SU-DHL-6 (cell line): ENCODE measurements at regions not wholly inside any gene's neighbourhood (a gene's known extent, or its start where the extent isn't known, plus 50 kb on each side); places are given as distances from the start of the nearest gene placed in this dataset.
"Not testable (repeated sequence)": the region's sequence is repeated elsewhere in the genome, so short reads cannot be mapped to it uniquely, and the experiment has no call there.

Source experiments
- EZH2phosphoT487 ChIP-seq: fragments of 200-600 bp; sonication (generic), shearing (Covaris generic); conservative IDR thresholded peaks from 2 replicates; pipeline ENCODE4 v1.6.1; 2018; ENCODE audit warnings: mild to moderate bottlenecking, antibody characterized with exemption, low read length, moderate library complexity, mixed read lengths
- TF ChIP-seq, protein P1 (sequence below): fragments of 200-600 bp; sonication (generic); IDR thresholded peaks from one replicate; pipeline ENCODE4 v1.5.1; 2017; ENCODE audit warnings: antibody characterized with exemption, mild to moderate bottlenecking, low read length, moderate library complexity; ENCODE audit not compliant: insufficient read depth, poor library complexity, severe bottlenecking

DNA sequence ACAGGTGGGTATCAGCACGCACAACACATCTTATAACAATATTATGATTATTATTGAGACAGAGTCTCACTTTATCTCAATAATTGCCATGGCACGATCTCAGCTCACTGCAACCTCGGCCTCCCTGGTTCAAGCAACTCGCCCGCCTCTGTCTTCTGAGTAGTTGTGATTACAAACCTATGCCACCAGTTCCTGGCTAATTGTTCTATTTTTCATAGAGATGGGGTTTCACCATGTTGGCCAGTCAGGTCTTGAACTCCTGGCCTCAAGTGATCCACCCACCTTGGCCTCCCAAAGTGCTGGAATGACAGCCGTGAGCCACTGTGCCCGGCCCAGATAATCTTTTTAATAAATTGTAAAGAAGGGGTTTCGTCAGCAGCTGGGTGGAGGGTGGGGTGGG, 4257.0 kb upstream of the OR11H1 start:
- TF ChIP-seq, protein P1, sequence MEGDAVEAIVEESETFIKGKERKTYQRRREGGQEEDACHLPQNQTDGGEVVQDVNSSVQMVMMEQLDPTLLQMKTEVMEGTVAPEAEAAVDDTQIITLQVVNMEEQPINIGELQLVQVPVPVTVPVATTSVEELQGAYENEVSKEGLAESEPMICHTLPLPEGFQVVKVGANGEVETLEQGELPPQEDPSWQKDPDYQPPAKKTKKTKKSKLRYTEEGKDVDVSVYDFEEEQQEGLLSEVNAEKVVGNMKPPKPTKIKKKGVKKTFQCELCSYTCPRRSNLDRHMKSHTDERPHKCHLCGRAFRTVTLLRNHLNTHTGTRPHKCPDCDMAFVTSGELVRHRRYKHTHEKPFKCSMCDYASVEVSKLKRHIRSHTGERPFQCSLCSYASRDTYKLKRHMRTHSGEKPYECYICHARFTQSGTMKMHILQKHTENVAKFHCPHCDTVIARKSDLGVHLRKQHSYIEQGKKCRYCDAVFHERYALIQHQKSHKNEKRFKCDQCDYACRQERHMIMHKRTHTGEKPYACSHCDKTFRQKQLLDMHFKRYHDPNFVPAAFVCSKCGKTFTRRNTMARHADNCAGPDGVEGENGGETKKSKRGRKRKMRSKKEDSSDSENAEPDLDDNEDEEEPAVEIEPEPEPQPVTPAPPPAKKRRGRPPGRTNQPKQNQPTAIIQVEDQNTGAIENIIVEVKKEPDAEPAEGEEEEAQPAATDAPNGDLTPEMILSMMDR, result not testable (repeated sequence)
- TF ChIP-seq EZH2phosphoT487, result not testable (repeated sequence)
